ENCODE measurements at regions not wholly inside any gene's neighbourhood (a gene's known extent, or its start where the extent isn't known, plus 50 kb on each side); places are given as distances from the start of the nearest gene placed in this dataset.

GRCh38 chr4:144300616-144301015 lies 160.1 kb upstream of the GYPA start:
- no peak for DNase-seq (ENCODE audit: low spot score)
- Histone ChIP-seq H3K36me3 (ENCODE audit: control insufficient read depth in 4 of 4, insufficient read depth in 3 of 4, low read depth in 1 of 4, low read length in 3 of 4) (no peaks in the 10 kb centered on the region), H3K9ac (ENCODE audit: low read depth in 1 of 2, low read length in 2 of 2) (no peak overlapping the region), H3K4me1 (ENCODE audit: control insufficient read depth in 4 of 4, insufficient read depth in 4 of 4, low read length in 3 of 4) (no peaks in the 10 kb centered on the region), H3K4me3 (ENCODE audit: low read depth in 1 of 3, low read length in 3 of 3) (no peak overlapping the region), H3K27ac (ENCODE audit: low read depth in 1 of 2, low read length in 2 of 2) (no peak overlapping the region), H3K9me3 (ENCODE audit: control insufficient read depth in 4 of 4, low read length in 3 of 4) (no peaks in the 10 kb centered on the region), H3K27me3 (ENCODE audit: control insufficient read depth in 4 of 4, insufficient read depth in 4 of 4, low read length in 3 of 4) (no peaks in the 10 kb centered on the region)
- TF ChIP-seq REST (IDR thresholded peaks at IDR 0.05) (no peak), TAF1 (conservative IDR thresholded peaks at IDR 0.05) (no peak), MAX (IDR thresholded peaks at IDR 0.05) (no peak), RAD21 (IDR thresholded peaks at IDR 0.05) (no peak), GABPA (IDR thresholded peaks at IDR 0.05 in 1 of 2, conservative IDR thresholded peaks at IDR 0.05 in 1 of 2) (no peak), HNF4A (conservative IDR thresholded peaks at IDR 0.05) (no peak), JUND (IDR thresholded peaks at IDR 0.05) (no peak), EGR1 (IDR thresholded peaks at IDR 0.05; ENCODE audit: low read depth in 2 of 2) (no peak), YY1 (IDR thresholded peaks at IDR 0.05) (no peak), NR2F2 (IDR thresholded peaks at IDR 0.05) (no peak)
- TF ChIP-seq, protein P1, sequence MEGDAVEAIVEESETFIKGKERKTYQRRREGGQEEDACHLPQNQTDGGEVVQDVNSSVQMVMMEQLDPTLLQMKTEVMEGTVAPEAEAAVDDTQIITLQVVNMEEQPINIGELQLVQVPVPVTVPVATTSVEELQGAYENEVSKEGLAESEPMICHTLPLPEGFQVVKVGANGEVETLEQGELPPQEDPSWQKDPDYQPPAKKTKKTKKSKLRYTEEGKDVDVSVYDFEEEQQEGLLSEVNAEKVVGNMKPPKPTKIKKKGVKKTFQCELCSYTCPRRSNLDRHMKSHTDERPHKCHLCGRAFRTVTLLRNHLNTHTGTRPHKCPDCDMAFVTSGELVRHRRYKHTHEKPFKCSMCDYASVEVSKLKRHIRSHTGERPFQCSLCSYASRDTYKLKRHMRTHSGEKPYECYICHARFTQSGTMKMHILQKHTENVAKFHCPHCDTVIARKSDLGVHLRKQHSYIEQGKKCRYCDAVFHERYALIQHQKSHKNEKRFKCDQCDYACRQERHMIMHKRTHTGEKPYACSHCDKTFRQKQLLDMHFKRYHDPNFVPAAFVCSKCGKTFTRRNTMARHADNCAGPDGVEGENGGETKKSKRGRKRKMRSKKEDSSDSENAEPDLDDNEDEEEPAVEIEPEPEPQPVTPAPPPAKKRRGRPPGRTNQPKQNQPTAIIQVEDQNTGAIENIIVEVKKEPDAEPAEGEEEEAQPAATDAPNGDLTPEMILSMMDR (IDR thresholded peaks at IDR 0.05; ENCODE audit: low read depth, low read length, missing input control) = no peak
- 75% methylated on average over 2 of the region's 2 CpGs for WGBS

- H3K27ac ChIP-seq (ENCODE audit: low read depth in 1 of 2, low read length in 2 of 2) = no peak overlapping the region
- no peak overlapping the region for H3K4me3 ChIP-seq (ENCODE audit: low read depth in 1 of 3, low read length in 3 of 3)
- no peaks in the 10 kb centered on the region for H3K4me1 ChIP-seq (ENCODE audit: control insufficient read depth in 4 of 4, insufficient read depth in 4 of 4, low read length in 3 of 4)
- no peak for DNase-seq (ENCODE audit: low spot score)
- H3K9me3 ChIP-seq (ENCODE audit: control insufficient read depth in 4 of 4, low read length in 3 of 4) = no peaks in the 10 kb centered on the region
- WGBS = 68% methylated on average over 7 of the region's 7 CpGs
- H3K27me3 ChIP-seq (ENCODE audit: control insufficient read depth in 4 of 4, insufficient read depth in 4 of 4, low read length in 3 of 4) = no peaks in the 10 kb centered on the region
- TF ChIP-seq RXRA (IDR thresholded peaks at IDR 0.05) = no peak
- H3K36me3 ChIP-seq (ENCODE audit: control insufficient read depth in 4 of 4, insufficient read depth in 3 of 4, low read depth in 1 of 4, low read length in 3 of 4) = no peaks in the 10 kb centered on the region
- no peak overlapping the region for H3K9ac ChIP-seq (ENCODE audit: low read depth in 1 of 2, low read length in 2 of 2)
Observed at GRCh38 chr4:144302704-144303536, 162.4 kb upstream of the GYPA start.

DNA sequence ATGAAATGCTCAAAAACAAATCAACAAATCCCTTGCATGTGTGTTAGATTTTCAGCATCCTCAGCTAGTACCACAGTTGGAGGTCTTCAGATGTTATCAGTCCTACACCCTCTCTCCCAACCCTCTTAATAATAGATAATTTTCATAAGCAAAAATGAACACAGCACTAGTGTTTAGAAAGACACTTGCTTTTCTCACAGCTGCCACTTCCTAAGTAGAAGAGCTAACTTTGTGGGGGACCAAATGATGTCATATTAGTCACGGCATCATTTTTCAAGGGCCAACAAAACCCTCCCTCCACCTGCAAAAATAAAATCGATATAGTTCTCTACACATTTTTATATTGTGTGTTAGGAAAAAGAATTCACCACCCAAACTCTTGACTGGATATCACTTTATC lies 163.5 kb upstream of the GYPA start:
- no peak overlapping the region for H3K4me3 ChIP-seq (ENCODE audit: low read depth in 1 of 3, low read length in 3 of 3)
- no peak overlapping the region for H3K9ac ChIP-seq (ENCODE audit: low read depth in 1 of 2, low read length in 2 of 2)
- no peaks in the 10 kb centered on the region for H3K9me3 ChIP-seq (ENCODE audit: control insufficient read depth in 4 of 4, low read length in 3 of 4)
- no peaks in the 10 kb centered on the region for H3K27me3 ChIP-seq (ENCODE audit: control insufficient read depth in 4 of 4, insufficient read depth in 4 of 4, low read length in 3 of 4)
- DNase-seq (ENCODE audit: low spot score) = no peak
- no peaks in the 10 kb centered on the region for H3K36me3 ChIP-seq (ENCODE audit: control insufficient read depth in 4 of 4, insufficient read depth in 3 of 4, low read depth in 1 of 4, low read length in 3 of 4)
- no peak overlapping the region for H3K27ac ChIP-seq (ENCODE audit: low read depth in 1 of 2, low read length in 2 of 2)
- H3K4me1 ChIP-seq (ENCODE audit: control insufficient read depth in 4 of 4, insufficient read depth in 4 of 4, low read length in 3 of 4) = no peaks in the 10 kb centered on the region
- TF ChIP-seq RAD21 (IDR thresholded peaks at IDR 0.05) = no peak
- TF ChIP-seq FOXA2 (IDR thresholded peaks at IDR 0.05) = no peak
- no peak for TF ChIP-seq EGR1 (IDR thresholded peaks at IDR 0.05; ENCODE audit: low read depth in 2 of 2)
- no peak for TF ChIP-seq HNF4G (IDR thresholded peaks at IDR 0.05)
- TF ChIP-seq FOXA1 (IDR thresholded peaks at IDR 0.05) = no peak
- TF ChIP-seq MAX (IDR thresholded peaks at IDR 0.05) = no peak
- WGBS = 79% methylated on average over 2 of the region's 2 CpGs

Measured in liver (tissue), 8 donors.